ENCODE measurements at regions not wholly inside any gene's neighbourhood (a gene's known extent, or its start where the extent isn't known, plus 50 kb on each side); places are given as distances from the start of the nearest gene placed in this dataset.
"Not testable (repeated sequence)": the region's sequence is repeated elsewhere in the genome, so short reads cannot be mapped to it uniquely, and the experiment has no call there.

DNA sequence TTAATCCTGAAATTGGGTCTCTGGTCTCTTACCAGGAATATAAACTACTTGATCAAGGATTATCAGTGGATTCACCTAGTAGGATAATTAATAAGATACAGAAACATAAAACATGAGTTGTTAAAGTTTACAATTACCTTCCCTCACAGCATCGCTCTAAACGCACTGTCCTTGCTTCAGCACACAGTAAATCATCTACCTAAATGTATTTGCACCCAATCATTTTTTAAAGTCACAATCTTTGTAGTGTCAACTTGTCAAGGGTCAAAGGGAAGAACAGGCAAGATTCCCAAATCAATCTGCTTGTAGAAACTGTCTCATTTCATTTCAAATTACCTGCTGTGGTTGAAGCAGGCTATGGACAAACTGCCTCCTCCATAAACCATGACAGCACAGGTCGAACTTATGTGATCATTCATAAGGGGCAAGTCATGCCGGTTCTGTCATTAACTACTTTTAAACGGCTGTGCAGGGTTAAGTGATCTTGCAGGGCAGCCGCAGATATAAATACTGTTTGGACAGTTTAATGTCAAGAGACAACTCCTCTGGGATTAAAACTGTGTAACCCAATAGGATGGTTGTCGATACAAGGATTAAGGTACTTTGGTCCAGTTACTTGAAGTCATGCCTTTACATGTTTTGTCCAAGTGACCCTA is 93.6 kb downstream of the ZNF281 start:
- no peak for DNase-seq

DNA sequence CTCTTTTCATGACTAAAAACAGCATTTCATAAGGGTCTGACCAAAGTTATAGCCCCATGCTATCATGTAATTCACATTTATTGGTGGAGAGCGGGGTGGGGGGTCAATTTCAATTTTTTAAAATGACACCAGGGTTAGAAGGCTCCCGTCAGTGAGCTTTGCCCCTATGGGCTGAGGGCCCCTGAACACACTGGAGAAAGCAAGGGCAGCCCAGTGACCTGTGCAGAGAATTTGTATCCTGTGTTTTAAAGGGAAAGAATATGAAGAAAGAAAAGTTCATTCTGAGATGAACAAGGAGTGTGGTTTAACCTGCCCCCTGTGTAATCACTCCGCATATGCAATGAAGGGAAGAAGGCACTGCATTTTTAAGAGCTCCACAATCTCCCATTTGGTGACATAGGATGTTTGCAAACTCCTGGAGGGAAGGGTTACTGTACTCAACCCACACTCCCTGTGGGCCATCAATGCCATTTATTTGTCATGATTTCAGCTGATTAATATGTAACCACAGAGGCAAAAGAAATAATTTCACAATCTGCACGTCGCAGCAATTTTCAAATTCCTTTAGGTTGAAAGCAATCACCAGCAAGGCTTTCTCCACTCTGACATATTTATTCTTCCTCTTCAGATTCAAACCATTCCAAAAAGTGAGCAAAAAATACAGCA is 95.6 kb downstream of the ZNF281 start:
- DNase-seq: no peak

DNA sequence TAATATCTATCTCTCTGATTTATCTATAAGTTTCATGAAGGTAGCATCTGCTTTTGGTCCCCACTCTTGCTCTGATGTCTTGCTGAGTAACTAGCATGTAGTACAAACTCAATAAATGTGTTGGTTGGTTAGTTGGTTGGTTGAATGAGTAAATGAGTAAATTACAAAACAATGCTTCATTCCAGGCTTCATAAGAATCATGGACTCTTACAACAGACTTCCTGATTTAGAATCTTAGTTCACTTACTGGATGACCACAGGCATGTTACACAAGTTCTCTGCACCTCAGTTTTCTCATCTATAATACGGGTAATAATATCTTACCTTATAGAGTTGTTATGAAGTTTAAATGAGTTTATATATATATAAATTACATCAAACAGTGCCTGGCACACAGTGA is 98.6 kb downstream of the ZNF281 start:
- no peak for DNase-seq

DNA sequence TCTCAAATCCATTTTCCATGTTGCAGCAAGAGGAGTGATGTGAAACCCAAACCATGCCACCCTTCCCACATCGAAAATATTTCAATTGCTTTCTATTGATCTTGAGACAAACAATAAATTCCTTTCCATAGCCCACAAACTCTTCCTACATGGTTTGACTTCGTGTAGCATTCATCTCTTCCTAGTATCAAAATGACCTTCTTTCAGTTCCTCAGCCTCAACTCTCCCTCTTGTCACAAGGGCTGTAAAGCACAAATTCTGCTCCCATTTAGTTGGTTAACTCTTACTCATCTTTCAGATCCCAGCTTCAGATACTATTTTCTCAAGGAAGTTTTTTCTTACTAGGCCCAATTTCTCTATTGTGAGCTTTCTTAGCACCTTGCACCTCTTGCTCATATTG is 99.0 kb downstream of the ZNF281 start:
- DNase-seq: no peak

DNA sequence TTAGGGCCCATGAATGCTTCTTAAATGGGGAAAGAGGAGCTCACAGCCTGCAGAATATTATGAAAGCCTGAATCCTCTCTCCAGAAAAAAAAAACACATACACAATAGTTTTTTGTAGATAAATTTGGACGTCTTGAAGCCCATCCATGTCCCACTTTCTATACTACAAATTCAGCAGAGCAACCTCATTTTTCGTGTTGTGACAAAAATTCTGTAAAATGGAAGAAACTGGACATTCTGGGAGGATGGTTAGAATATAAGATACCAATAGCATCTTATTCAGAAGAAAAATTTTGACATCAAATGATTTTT is 102.1 kb downstream of the ZNF281 start:
- no peak for DNase-seq

DNA sequence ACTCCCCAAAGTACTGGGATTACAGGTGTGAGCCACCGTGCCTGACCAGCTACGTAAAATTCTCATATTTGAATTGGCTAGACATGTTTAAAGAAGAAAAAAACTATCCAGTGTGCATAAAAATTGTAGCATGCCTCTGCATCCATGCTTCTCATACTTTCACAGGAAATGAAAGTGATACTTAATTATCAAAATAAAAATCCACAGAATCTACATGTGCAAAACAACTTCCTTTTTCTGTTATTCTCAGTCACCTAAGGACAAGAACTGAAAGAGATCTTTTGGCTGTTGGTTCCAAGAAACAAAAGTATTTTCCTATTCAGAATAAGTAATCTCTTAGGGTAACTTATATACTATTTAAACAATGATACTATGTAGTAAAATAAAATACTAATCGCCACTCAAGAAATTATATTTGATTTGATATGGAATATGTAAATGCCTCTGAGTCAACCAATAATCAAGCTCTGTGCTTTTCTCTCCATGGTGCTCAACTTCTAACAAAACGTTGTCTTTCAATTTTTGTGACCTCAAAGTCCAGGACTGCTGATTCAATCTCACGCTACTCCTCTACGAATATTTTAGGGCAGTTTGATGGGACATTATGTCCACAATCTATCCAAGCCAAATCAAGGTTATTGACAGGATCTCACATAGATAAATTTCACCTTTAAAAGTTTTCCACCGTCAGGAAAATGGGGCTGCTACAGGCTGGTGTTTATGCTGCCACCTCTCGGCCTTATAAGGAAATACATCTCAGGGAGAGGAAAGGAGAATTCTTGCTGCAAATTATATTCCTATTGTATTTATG is 102.7 kb downstream of the ZNF281 start:
- peak; percentile 34 for DNase-seq

DNA sequence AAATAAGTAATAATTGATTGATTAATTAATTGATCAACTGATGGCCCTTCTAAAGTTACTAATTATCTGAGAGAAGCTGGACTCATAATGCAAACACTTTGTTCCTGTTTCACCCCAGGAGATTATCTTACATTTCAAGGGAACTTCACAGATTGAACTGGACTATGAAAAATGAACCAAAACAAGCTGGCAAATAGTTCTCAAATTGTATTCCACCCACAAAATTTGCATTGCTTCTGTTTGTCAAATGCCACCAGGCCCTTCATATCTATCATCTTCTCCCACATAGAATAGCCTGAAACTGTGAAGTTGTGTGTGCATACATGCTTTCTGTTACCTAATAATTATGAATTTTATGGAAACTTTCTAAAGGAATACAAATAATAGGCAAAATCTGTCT is 104.0 kb downstream of the ZNF281 start:
- peak; percentile 42 for DNase-seq

DNA sequence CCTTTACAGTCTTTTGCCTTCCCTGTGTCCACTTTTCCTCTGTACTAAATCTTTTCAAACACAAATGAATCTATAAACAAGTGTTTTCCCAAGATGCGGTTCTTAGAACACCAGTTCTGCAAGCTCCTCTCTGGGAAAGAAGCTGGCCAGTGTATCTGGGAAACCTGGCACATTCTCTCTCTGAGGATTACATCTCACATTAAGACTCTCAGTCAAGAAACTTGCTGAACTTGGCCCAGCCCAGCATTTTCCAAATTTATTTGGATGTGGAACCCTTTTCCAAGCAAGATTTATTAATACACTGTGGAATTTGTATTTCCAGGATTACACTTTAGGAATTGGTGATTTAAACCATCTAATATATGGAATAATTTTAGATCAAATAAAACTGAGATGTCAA is 105.7 kb downstream of the ZNF281 start:
- no peak for DNase-seq

DNA sequence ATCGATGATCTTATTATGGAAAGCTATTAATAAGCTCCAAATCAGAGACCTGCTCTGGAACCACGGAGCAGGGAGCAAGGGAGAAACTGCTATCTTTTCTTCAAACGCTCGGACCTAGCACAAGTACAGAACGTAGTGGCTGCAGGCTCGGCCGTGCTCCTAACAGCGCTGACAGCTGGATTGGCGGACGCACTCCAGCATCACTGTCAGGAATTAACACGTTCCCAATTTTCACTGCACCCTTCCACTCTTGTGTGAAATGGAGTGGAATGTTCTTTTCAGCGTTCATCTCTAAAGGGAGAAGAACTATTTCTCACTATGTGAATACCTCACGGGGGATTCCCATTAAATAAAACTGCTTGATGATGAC is 106.9 kb downstream of the ZNF281 start:
- DNase-seq: no peak

DNA sequence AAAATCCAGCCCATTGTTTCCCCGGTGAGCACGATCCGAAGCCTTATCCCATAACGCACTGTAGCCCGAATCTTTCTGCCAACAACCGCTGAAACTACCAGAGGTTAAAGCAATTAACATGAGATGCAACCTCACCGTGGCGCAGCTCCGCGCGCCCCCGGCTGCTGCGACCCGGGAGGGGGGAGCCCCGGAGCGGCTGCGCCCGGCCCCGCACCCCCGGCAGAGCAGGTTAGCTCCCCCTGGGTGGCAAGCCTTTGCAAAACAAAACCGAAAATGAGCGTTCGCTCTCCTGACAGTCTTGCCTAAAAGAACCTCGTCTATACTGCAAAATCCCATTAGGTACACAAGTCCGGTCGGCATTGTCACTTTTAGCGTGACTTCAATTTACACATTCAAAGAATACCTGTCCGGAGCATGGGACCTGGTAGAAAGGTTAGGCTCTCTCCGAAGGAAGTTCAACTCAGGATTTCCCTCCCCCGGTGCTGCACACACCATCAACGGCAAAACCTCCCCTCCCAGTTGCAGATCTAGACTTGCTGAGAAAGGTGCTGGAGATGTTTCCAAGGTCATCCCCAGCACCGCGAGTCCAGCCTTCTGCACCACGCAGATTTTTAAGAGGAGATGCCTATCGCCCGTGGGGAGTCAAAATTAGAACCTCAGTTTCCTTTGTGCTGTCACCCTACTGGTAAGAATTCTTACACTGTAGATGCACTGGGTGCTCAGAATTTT is 107.5 kb downstream of the ZNF281 start:
- no peak for DNase-seq

DNA sequence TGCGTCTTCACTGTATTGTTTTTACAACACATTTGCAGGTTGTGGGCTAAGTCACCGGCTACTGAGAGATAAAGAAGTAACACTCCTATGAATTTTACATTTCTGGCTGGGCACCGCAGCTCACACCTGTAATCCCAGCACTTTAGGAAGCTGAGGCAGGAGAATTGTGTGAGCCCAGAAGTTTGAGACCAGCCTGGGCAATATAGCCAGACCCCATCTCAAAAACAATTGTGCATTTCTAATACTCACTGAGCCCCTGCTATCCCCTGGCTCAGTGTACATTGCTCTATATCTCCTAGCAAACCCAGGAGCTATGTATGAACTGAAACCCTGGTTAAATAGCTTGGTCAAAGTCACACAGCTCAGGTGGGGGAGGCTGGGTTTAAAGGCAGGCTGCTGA is 108.7 kb downstream of the ZNF281 start:
- no peak for DNase-seq

DNA sequence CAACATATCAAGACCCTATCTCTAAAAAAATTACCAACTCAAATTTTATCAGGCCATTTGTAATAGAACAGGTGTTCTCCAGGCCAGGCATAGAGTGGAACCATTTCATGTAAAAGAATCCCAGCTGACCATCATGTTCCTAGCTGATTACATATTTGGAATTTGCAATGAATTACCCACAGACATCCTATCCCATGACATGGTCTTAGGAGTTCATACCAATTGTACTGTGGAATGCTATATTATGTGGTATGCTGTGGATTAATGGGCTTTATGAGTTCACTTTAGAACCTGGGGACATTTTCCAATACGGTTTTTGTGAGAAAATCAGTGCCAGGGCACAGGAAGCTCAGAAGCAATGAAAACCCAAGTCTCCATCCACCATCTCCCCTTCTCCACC is 110.3 kb downstream of the ZNF281 start:
- DNase-seq: no peak

DNA sequence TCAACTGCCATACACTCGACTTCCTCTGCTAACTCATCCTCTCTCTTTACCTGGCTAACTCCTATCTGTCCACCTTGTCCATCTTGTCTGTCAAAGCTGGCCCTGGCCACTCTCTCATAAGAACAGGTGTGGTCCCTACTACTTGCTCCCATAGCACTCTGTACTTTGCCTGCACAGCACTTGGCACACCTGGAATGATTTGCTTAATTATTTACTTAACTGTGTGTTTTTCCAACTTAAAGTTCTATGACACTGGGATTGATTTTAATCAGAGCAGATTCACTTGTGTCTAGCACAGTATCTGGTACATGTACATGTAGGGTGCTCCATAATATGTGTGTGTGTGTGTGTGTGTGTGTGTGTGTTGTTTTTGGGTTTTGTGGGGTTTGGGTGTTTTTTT is 111.6 kb downstream of the ZNF281 start:
- DNase-seq: no peak

DNA sequence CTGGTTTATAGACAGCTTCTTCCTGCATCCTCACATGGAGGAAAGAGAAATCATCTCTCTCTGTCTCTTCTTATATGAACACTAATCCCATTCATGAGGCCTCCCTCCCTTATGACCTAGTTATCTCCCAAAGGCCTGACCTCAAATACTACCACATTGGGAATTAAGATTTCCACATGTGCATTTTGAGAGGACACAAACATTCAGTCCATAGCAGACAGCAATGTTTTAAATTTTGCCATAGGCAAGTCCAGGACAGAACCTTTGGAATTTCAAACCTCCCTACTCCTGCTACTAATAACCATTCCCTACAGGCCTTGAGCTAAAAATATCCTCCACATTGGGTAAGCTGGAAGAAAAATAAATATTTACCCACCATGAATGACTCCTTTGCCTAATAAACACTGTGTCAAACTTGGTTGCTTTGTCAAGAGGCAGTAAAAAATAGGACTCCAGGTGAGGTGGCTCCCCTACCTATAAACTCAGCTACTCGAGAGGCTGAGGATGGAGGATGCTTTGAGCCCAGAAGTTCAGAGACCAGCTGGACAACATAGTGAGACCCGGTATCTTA is 113.7 kb downstream of the ZNF281 start:
- no peak for DNase-seq

DNA sequence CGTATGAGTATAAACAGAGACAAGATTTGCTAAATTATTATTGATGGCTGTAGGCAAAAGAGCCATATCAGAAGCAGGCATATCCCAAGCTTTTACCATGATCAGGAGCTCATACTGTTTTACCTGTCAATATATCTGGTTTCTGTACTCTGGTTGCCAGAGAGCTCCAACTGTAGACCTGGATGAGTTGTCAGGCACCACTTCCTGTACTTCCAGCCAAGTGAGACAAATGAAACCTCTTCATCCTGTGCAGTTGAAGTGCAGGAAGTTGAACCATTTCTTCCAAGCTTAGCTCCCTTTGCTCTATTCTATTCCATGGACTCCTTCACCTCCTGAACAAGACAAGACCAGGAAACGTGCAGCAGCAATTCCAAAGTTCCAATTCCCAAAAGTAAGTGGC is 115.6 kb downstream of the ZNF281 start:
- DNase-seq: no peak

DNA sequence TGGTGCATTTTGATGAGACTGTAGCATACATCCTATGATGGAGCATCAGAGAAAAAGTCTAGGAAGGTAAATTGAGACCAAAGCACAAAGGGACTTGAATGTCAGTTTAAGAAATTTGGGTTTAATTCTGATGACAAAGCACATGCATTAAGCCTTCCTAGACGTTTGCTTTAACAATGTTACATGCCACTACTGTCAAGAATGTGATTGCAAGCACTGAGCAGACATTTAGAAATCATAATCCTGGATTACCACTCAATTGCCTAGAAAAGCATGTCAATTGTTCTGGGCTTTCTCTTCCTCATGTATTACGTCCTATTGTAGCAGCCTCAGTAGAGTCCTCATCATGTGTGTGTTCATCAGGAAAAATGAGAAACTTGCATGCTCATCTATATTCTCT is 117.1 kb downstream of the ZNF281 start:
- no peak for DNase-seq

DNA sequence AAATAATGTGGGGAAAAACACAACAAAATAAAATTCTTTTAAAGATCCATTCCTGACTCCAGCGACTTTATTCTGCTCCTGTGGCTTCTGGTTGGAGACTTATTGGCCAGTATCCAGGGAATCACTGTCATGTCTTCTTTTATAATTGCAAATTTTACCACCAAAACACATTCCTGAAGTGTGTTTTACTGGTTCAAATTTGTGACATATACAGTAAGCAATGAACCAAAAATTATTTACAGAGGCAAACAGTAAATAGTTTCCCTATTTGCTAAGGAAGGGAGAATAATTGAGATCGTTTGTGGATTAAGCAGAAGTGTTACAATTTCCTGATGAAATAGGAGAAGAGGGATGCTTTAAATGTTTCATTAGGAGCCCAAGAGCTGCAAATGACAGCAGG is 118.7 kb downstream of the ZNF281 start:
- no peak for DNase-seq

DNA sequence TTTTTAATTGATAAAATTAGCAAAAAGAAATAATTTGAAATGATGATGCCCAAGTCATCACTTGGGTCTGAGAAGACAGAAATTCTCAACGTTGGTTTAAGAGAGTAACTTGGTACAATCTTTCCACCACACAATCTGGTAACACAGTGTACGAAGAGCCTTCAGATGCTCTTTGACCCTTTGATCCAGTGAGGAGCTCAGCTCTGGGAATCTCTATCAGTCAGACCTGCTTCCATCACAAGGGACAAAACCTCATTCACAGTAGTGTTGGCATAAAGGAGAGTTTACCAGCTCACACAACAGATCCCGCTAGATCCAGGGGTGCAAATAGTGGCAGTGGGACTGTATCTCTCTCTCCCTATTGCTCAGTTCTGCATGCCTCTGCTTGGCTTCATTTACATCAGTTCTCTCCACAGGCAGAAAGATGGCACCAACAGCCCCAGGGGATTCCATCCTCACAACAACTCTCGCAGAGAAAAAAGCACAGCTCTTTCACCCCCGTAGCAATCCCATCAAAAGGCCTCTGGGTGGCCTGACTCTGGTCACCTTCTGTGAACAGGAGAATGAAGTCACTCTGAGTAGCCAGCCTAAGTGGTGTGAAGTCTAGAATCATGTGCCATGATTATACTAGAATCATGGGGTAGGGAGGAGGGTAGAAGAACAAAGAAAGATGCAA is 119.7 kb downstream of the ZNF281 start:
- no peak for DNase-seq

DNA sequence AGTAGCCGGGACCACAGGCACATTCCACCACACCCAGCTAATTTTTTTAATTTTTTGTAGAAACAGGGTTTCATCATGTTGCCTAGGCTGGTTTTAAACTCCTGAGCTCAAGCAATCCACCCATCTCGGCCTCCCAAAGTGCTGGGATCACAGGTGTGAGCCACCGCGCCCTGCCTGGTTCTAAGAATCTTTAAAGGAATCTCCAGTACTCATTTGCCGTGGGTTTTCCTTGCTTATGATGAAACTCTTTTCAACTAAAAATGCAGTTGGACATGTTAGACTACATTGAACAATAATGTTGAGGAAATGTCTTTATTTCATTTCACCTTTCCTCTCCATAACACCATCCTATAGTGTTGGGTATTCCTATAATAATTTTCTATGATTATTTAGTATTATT is 121.6 kb downstream of the ZNF281 start:
- DNase-seq: no peak

DNA sequence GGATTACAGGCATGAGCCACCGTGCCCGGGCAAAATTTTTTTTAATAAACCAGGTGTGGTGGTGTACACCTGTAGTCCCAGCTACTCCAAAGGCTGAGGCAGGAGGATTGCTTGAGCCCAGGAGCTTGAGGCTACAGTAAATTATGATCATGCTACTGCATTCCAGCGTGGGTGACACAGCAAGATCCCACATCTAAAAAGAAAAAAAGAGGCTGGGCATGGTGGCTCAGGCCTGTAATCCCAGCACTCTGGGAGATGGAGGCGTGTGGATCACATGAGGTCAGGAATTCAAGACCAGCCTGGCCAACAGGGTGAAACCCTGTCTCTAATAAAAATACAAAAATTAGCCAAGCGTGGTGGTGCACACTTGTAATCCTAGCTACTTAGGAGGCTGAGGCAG is 125.6 kb downstream of the ZNF281 start:
- DNase-seq: not testable (repeated sequence)

DNA sequence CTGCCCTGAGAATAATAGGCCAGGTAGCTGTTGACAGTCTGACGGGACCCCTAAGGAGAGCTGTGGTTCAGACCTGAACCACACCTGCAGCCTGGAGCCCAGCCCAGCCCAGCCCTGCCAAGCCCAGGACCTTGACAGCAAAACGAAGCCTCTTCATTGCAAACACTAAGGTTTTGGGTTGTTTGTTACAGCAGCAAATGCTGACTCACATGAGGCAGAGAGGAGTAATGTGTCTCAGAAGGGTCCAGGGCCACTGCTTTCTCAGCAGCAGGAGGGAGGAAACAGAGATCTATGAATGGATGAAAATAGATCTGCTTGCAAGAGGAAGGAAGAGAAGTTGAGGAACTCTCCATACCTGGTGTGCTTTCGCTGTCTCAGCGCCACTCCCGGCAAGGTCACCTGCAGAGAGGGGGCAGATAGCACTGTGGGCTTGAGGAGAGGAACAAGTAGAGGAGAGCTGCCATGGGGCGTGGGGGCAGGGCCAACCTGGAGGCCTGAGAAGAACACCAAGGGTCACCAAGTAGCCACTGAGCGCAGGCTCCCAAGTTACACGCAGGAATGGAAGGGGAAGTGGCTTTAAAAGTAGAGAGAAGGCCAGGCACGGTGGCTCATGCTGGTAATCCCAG is 127.2 kb downstream of the ZNF281 start:
- no peak for DNase-seq

DNA sequence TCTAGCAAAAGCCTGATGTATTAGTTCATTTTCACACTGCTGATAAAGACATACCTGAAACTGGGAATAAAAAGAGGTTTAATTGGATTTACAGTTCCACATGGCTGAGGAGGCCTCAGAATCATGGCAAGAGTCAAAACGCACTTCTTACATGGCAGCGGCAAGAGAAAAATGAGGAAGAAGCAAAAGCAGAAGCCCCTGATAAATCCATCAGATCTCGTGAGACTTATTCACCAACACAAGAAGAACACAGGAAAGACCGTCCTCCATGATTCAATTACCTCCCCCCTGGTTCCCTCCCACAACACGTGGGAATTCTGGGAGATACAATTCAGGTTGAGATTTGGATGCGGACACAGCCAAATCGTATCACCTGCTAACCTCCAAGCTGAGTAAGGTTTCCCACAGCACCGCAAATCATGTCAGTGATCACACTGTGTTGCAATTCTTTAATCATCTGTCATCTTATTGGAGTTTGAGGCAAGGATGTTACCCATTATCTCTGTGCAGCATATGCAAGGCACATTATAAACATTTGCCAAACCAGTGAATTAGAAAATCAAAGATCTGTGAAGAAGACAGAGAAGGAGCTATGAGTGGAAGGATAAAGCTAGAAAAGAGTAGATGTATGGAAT is 128.5 kb downstream of the ZNF281 start:
- DNase-seq: no peak
